GM18520 (cell line): ENCODE measurements at regions not wholly inside any gene's neighbourhood (a gene's known extent, or its start where the extent isn't known, plus 50 kb on each side); places are given as distances from the start of the nearest gene placed in this dataset.

Experiments used
- ATAC-seq: cut with Tn5 transposase; IDR thresholded peaks from one replicate; pipeline ENCODE4 v1.9.1; 2021; ENCODE audit not compliant: unreplicated experiment

DNA sequence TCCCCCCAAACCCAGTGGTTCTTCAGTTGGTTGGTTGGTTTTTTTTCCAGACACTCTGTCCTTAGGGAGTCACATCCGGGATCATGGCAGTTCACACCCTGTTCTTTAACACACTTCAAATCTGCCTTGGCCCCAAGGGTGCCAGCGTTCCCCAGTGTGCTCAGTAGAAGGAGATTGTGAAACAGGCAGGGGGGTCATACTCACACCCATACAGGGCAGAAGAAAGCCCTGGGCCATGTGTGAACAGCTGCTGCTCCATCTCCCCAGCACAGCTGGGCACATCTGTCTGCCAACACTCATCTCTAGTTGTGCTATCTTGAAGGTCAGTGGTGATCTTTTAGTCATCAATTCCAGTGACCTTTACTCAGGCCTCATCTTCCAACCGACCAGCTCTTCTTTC is 64.4 kb upstream of the FUT8 start:
- no peak for ATAC-seq

DNA sequence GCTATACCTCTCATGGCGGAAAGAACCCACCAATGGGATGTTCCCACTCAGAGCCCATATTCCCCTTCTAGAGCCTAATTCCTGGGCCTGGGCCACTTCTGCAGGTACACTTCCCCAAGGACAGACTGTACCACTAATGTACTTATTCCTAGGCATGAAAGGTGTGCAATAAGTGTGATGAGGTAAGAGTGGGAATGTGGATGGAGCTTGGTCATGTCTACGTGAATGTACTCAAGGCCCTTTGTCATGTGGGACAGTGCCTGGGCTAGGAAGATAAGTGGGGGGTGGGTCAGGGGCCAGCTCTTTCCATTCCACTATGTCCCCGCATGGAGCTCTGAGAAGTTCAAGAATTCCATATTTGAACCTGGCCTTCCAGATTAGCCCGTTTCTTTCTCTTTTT is 63.4 kb upstream of the FUT8 start:
- ATAC-seq: no peak

DNA sequence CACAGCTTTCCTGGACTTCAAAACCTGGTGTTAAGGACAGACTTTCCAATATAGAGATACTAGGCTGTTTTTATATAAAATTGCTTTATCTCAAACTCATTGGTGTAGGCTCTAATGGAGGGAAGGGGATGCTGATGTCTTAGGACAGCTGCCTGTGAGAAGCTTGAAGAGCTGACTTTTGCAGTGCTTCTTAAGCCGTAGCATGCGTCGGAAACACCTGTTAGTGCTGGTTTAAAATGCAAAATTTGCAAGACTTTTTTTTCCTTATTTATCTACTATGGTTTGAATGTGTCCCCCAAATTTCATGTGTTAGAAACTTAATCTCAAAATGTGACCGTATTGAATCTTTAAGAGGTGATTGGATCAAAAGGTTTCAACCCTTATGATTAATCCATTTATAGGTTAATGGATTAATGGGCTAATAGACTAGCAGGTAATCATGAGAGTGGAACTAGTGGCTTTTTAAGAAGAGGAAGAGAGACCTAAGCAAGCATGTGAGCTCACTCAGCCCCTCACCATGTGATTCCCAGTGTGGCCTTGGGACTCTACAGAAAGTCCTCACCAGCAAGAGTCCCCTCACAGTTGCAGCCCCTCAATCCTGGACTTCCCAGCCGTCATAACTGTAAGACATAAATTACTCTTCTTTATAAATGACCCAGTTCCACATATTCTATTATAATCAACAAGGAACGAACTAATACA is 60.9 kb upstream of the FUT8 start:
- no peak for ATAC-seq

DNA sequence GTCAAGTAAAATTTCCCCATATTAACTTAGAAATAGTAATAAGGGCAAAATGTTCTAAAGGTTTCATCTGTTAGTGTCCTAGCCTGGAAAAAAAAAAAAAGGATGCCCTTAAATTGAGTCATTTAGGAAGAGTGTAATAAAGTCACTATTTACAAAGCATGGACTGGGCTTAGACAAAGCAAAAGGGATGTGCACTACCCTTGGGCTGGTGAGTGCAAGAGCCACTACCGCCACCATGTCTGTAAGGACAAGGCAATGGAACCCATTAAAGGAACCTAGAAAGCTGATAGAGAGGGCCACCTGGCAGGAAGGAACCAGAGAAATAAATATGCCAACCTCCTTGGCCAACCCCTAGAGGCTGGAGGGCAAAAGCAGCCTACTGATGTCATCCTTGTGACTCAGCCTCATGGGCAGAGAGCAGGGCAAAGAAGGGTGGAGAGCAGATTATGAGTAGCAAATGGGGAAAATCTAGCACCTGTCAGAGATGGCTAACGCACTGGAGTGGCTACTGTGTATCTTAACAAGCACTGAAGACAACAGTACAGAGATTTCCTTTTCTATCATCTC is 59.5 kb upstream of the FUT8 start:
- ATAC-seq: no peak

DNA sequence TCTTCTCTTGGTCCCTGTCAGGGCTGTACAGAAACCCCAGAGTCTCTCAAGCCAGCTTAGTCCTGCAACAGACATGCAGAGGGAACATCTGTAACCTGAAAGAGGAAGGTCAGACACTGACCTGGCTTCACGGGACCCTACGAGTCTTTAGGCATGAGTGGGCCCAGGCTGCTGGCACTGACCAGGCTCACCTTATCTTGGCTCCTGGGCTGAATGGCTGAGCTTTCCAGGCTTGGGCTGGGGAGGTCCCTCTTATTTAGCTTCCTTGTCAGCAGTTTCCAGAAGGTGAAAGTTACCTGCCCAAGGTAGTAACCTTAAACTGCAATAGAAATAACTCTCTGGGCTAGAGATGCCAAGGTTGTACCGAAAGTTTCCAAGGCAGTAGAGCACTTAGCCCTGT is 58.4 kb upstream of the FUT8 start:
- no peak for ATAC-seq

DNA sequence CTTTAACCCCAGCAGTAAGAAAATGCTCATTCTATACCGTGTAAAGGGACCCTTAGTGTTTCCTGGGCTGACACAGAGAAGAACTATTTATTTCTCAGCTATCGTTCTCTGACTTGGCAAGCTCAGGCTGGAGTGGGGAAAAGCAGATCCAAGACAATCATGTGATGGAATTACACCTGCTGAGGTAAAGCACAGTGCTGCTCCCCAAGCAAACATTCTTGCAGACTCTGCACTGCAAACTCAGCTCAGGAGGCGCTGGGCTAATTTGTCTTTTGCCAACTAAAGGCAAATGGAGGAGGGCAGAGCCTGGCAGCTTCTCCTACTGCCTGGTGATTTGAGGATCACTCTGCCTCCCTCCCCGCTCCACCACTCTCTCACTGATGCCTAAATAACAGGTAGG is 57.8 kb upstream of the FUT8 start:
- ATAC-seq: no peak

DNA sequence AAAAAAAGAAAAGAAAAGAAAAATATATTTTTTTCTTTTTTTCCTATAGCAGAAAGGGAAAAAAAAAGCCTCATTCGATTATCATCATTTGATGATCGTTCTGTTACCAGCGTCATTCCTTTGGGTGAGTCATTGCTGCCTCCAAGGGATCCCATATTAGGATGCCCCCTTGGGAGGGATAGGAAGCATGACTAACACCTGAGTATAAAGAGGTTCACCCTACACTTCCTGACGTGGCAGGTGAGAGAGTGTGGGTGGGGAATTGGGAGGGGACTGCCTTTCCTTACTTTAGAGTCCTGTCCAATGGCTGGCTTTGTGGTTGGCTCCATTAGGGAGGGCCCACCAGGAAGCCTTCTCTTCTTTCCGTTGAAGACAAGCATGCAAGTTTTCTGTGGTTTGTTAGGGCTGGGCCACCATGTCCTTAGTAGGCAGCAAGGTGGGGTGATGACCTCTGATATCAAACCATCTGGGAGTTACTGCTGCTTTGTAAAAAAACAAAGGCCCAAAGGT is 56.1 kb upstream of the FUT8 start:
- no peak for ATAC-seq

DNA sequence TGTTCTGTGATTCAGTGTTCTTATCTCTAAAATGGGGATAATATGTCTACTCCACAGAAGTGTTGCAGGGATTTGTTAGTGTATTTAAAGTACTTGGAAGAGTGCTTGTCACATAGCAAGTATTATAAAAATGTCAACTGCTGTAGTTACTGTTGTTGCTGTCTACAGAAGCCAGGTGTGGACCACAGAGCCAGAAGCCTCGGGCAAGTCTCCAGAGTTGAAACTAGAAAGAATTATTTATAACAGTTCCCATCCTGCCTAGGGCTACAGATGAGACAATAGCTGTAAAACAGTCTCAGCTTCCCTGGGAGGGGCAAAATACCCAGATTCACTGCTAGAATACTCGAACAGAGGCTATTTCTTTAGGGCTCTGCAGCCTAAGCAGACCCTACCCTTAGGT is 55.4 kb upstream of the FUT8 start:
- ATAC-seq: no peak

DNA sequence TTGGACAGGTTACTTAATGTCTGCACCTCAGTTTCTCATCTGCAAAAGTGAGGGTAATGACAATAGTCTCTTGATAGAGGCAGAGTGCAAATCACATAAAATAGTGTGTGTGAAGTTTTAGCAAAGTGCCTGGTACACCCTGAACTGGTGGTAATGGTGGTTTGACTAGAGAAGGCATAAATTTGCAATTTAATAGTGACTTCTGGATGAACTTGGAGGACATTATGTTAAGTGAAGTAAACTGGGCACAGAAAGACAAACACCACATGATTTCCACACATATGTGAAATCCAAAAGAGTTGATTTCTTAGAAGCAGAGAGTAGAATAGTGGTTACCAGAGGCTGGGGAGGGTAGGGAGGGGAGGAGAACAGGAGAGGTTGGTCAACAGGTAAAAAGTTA is 54.8 kb upstream of the FUT8 start:
- ATAC-seq: no peak

DNA sequence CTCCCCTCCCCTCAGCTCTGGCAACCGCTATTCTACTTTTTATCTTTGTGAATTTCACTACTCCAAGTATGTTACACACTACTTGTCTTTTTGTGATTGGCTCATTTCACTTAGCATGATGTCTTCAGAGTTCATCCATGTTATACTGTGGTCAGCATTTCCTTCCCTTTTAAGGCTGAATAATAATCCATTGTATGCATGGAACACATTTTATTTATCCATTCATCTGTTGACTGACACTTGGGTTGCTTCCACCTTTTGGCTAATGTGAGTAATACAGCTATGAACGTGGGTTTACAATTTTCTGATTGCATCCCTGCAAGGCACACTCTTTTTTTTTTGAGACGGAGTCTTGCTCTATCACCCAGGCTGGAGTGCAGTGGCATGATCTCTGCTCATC is 53.0 kb upstream of the FUT8 start:
- no peak for ATAC-seq

DNA sequence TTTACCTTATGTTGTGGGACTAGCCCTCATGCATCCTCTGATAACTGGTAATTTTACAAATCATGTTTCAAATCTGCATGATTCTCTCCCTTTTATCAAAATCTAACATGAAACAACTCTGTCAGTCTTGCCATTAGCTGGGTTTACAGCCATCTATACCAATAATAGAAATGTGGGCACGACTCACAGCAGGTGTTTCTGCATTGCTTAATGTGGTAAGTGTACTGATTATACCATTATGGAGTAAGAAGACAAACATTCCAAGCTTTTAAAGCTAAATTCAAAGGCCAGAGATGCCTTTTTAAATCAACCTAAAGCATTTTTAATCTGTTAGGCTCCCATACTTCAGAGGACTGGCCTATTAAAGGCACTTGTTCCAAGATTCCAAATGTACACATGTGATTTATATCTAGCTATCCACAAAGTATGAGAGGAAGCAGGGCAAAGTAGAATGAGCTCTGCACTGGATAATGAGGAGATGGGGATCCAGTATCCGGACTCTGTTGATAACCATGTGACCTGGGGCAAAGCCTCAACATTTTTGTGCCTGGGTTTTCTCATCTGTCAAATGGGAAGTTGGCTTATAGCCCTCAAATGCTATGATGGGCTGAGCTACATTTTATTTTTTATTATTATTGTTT is 52.3 kb upstream of the FUT8 start:
- ATAC-seq: no peak

DNA sequence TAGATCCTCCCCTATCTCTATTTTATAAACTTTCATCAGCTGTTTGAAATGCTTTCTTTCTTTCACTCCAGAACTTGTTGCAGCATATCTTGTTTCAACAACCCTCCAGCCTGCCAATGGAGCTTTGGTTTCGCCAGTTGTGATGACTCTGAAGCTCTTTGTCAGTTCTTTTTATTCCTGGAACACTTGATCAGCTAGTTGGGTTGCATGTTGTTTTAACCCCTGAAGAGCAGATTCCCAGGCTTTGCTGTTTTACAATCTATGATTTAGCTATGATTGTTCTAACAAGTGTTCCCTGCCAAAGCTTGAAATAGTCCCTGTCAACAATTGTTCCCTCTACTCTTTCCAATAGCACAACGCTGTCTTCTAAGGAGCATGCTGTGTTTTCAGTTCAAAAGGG is 50.6 kb upstream of the FUT8 start:
- no peak for ATAC-seq
